Endothelial cell of umbilical vein (primary cell): ENCODE measurements at regions not wholly inside any gene's neighbourhood (a gene's known extent, or its start where the extent isn't known, plus 50 kb on each side); places are given as distances from the start of the nearest gene placed in this dataset.

Experiments used
- BruUV-seq: library from RNA; stranded (reverse); fragments of 400-500 nt; replicated peaks from 2 replicates; lab custom pipeline; 2021; lab: Mats Ljungman, UMichigan
- CTCF ChIA-PET: fragments of 300-600, 350-600 bp; sonication (Branson Sonifier 250); formaldehyde crosslinking; loops from one replicate; lab custom pipeline; 2021; ENCODE audit warnings: antibody characterized with exemption, inconsistent platforms; lab: Charles Lee
- POLR2A ChIA-PET: fragments of 300-600, 350-600 bp; sonication (Branson Sonifier 250); formaldehyde crosslinking; loops from one replicate; lab custom pipeline; 2021; ENCODE audit warnings: antibody characterized with exemption, inconsistent platforms; lab: Charles Lee
- DNase-seq: peaks from one replicate; pipeline ENCODE4 v3.0.0-alpha.2; 2011; ENCODE audit warnings: low read depth, low spot score
- FAIRE-seq: peaks from 2 replicates; lab custom pipeline; 2011; peaks lifted over from hg19 to GRCh38; lab: Jason Lieb, UNC
- H2AFZ ChIP-seq: 2 replicates; pipeline ENCODE4 v1.6.0; 2012; ENCODE audit warnings: low read depth, low read length, control low read depth, inconsistent platforms
- H3K27ac ChIP-seq: 2 replicates; pipeline ENCODE4 v1.5.1; 2011; ENCODE audit warnings: low read depth, mild to moderate bottlenecking, control low read depth, low read length, moderate library complexity; ENCODE audit not compliant: insufficient read depth
- H3K27me3 ChIP-seq, 2 experiments: 2 replicates each; pipeline versions ENCODE4 v1.6.0 to v1.6.1; 2011; ENCODE audit warnings: low read length in 2 of 2, mixed read lengths in 1 of 2; ENCODE audit not compliant: control insufficient read depth in 2 of 2, insufficient read depth in 2 of 2
- H3K36me3 ChIP-seq, 2 experiments: 2 replicates in 1 of 2; 3 replicates in 1 of 2; pipeline ENCODE4 v1.5.1; 2011; ENCODE audit warnings: low read length in 2 of 2, mild to moderate bottlenecking in 1 of 2, moderate library complexity in 1 of 2; ENCODE audit not compliant: control insufficient read depth in 2 of 2, insufficient read depth in 2 of 2; ENCODE audit errors: extremely low read depth in 1 of 2
- H3K4me1 ChIP-seq: 3 replicates; pipeline ENCODE4 v1.5.1; 2011; ENCODE audit warnings: mild to moderate bottlenecking, low read length; ENCODE audit not compliant: control insufficient read depth, insufficient read depth; ENCODE audit errors: extremely low read depth
- H3K4me2 ChIP-seq: 2 replicates; pipeline ENCODE4 v1.6.1; 2011; ENCODE audit warnings: low read length, control low read depth, mixed read lengths; ENCODE audit not compliant: insufficient read depth
- H3K4me3 ChIP-seq, 3 experiments: fragments of 200-600 bp in 1 of 3; sonication (generic), shearing (Covaris generic) in 1 of 3; replicated peaks in 1 of 3; 2 replicates each; pipeline ENCODE4 v1.5.1; 2011 to 2016; ENCODE audit warnings: control low read depth in 3 of 3, low read length in 3 of 3, mild to moderate bottlenecking in 2 of 3, inconsistent platforms in 1 of 3, low read depth in 1 of 3, moderate library complexity in 1 of 3; ENCODE audit not compliant: insufficient read depth in 1 of 3
- H3K79me2 ChIP-seq: 2 replicates; pipeline ENCODE4 v1.6.0; 2012; ENCODE audit warnings: low read length, inconsistent platforms; ENCODE audit not compliant: control insufficient read depth, insufficient read depth
- H3K9ac ChIP-seq: replicated peaks from 2 replicates; pipeline ENCODE3; 2011; ENCODE audit warnings: low read length, control low read depth; ENCODE audit not compliant: insufficient read depth; ENCODE audit errors: extremely low read depth
- H3K9me1 ChIP-seq: replicated peaks from 3 replicates; pipeline ENCODE4 v1.6.0; 2011; ENCODE audit warnings: mild to moderate bottlenecking, low read length; ENCODE audit not compliant: control insufficient read depth, insufficient read depth; ENCODE audit errors: extremely low read depth
- H3K9me3 ChIP-seq: replicated peaks from 2 replicates; pipeline ENCODE4 v1.5.1; 2012; ENCODE audit warnings: low read length, inconsistent platforms; ENCODE audit not compliant: control insufficient read depth, insufficient read depth
- H4K20me1 ChIP-seq: replicated peaks from 2 replicates; pipeline ENCODE3; 2011; ENCODE audit warnings: mild to moderate bottlenecking, low read length; ENCODE audit not compliant: control insufficient read depth, insufficient read depth; ENCODE audit errors: extremely low read depth
- CTCF ChIP-seq, 2 donors: IDR thresholded peaks; 1 replicate in 1 of 2; 2 replicates in 1 of 2; pipeline ENCODE4 v1.5.1; 2011; ENCODE audit warnings: low read length in 2 of 2, mild to moderate bottlenecking in 2 of 2, moderate library complexity in 2 of 2, control low read depth in 1 of 2, inconsistent platforms in 1 of 2, low read depth in 1 of 2; ENCODE audit not compliant: insufficient read depth in 1 of 2; ENCODE audit errors: extremely low read depth in 1 of 2
- FOS ChIP-seq: IDR thresholded peaks from 2 replicates; pipeline ENCODE4 v1.6.1; 2011; ENCODE audit warnings: mild to moderate bottlenecking, low read length, moderate library complexity, borderline replicate concordance; ENCODE audit not compliant: insufficient read depth
- GATA2 ChIP-seq: IDR thresholded peaks from 2 replicates; pipeline ENCODE4 v1.7.0; 2011; ENCODE audit warnings: low read depth, mild to moderate bottlenecking, moderate library complexity, mixed read lengths, low read length; ENCODE audit not compliant: insufficient read length, insufficient read depth
- JUN ChIP-seq: IDR thresholded peaks from 2 replicates; pipeline ENCODE4 v1.6.1; 2011; ENCODE audit warnings: borderline replicate concordance, low read depth; ENCODE audit not compliant: insufficient read length, insufficient read depth
- MAX ChIP-seq: IDR thresholded peaks from 2 replicates; pipeline ENCODE4 v1.6.1; 2011; ENCODE audit not compliant: insufficient read depth, insufficient read length
- MYC ChIP-seq: IDR thresholded peaks from one replicate; pipeline ENCODE4 v1.6.1; 2011; ENCODE audit warnings: mild to moderate bottlenecking, low read depth, low read length
- POLR2A ChIP-seq: IDR thresholded peaks from 2 replicates; pipeline ENCODE4 v1.6.1; 2012; ENCODE audit warnings: low read depth, mild to moderate bottlenecking, control low read depth, low read length
- POLR2AphosphoS5 ChIP-seq: IDR thresholded peaks from 2 replicates; pipeline ENCODE4 v1.6.1; 2012; ENCODE audit warnings: low read depth, mild to moderate bottlenecking, control low read depth, low read length, moderate library complexity; ENCODE audit not compliant: insufficient read depth
- dilution Hi-C: fragments of 300-500 bp; cut with MboI; formaldehyde crosslinking; loops from one replicate; pipeline ENCODE4 v1.15.0; 2019; ENCODE audit warnings: low sequenced_read_pairs; ENCODE audit not compliant: extremely low pct_ligation_motif_present
- intact Hi-C: fragments of 100-400 bp; cut with micrococcal nuclease; formaldehyde crosslinking; loops from one replicate; pipeline ENCODE4 v1.10.0; 2022

DNA sequence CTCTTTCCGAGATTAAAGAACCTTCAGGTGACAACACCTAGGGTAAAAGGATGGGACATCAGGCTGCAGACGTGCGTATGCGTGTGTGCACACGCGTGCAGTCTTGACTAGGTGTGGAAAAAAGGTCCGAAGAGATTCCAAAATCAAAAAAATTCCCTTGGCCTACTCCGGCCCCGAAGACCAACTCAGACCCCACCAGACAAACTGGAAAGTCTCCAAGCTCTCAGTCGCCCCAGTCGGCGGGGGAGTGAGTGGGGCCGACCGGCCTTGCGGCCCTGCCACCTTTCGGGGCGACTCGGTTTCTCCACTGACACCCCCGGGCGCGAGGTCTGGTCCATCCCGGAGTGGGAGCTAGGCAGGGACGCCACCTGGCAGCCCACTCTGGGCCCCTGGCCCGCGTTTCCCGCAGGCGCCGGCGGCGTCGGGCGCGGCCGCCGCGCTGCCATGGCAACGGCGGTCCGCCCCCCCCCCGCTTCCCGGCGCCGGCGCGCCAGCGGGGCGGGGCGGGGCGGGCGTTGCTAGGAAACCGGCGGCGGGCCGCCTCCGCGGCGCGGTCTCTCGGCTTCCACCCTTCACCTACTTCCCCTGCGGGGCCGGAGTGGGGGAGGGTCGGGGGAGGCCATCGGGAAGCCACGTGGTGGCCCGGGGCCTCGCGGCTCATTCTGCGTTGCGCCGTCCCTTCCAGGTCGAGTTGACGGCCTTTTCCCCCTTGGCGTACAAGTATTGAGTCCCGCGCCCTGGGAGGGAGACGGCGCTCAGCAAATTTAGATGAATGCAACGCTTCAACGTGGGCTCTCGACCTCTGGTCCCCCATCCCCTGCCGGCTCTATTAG is 253.1 kb downstream of the EFCAB11 start:
- Histone ChIP-seq H3K9me1 (no peaks in the 10 kb centered on the region), H3K4me2 (peak overlapping the region; percentile 81), H3K4me1 (peaks cover 3% of the 10 kb centered on the region), H4K20me1 (no peaks in the 10 kb centered on the region), H3K27me3 (no peaks in the 10 kb centered on the region), H3K27ac (peak overlapping the region; percentile 27), H2AFZ (peak overlapping the region; percentile 98), H3K4me3 (peak overlapping the region; percentile 15 to 54 (median 32)), H3K36me3 (no peaks in the 10 kb centered on the region), H3K79me2 (no peaks in the 10 kb centered on the region), H3K9ac (peak overlapping the region; percentile 45), H3K9me3 (no peaks in the 10 kb centered on the region)
- FAIRE-seq, result peak; percentile 18
- POLR2A ChIA-PET, result no interaction called here
- DNase-seq, result peak; percentile 35
- dilution Hi-C loops, result no loop called here
- intact Hi-C loops, result loop anchor here (2.0 kb wide), 2 partner anchors 285 to 661 kb away; partner anchors contain the start of gene FOXN3
- BruUV-seq, result no TSS peak
- TF ChIP-seq POLR2AphosphoS5, result no peak
- peak; percentile 35 for TF ChIP-seq MYC
- TF ChIP-seq GATA2, result no peak
- peak; percentile 60 for TF ChIP-seq MAX
- no peak for TF ChIP-seq CTCF (IDR thresholded peaks at IDR 0.05; ENCODE audit: extremely low read depth in 1 of 2, insufficient read depth in 1 of 2, low read depth in 1 of 2, low read length in 2 of 2)
- no peak for TF ChIP-seq FOS
- no peak for TF ChIP-seq POLR2A
- TF ChIP-seq JUN, result no peak
- CTCF ChIA-PET, result interaction anchor here (1.2 kb wide), 1 partner anchor 661 kb away, joined by 3 read pairs; no protein-coding TSS in a partner anchor
